Osteocyte (in vitro differentiated cells): ENCODE measurements at regions not wholly inside any gene's neighbourhood (a gene's known extent, or its start where the extent isn't known, plus 50 kb on each side); places are given as distances from the start of the nearest gene placed in this dataset.

Experiments
- DNase-seq: peaks from one replicate; pipeline ENCODE4 v3.0.0; 2021; ENCODE audit warnings: mixed read lengths; ENCODE audit not compliant: unreplicated experiment; ENCODE audit errors: extremely low spot score
- H3K27ac Mint-ChIP-seq: one replicate; pipeline ENCODE4 v1.8.0; 2021; ENCODE audit warnings: mild to moderate bottlenecking, mixed read lengths; ENCODE audit not compliant: unreplicated experiment
- H3K27me3 Mint-ChIP-seq: one replicate; pipeline ENCODE4 v1.8.0; 2021; ENCODE audit warnings: mixed read lengths; ENCODE audit not compliant: unreplicated experiment
- H3K36me3 Mint-ChIP-seq: one replicate; pipeline ENCODE4 v1.8.0; 2021; ENCODE audit warnings: mixed read lengths; ENCODE audit not compliant: unreplicated experiment
- H3K4me1 Mint-ChIP-seq: one replicate; pipeline ENCODE4 v1.8.0; 2021; ENCODE audit warnings: mixed read lengths; ENCODE audit not compliant: unreplicated experiment
- H3K4me3 Mint-ChIP-seq: one replicate; pipeline ENCODE4 v1.8.0; 2021; ENCODE audit warnings: mild to moderate bottlenecking, moderate library complexity, mixed read lengths; ENCODE audit not compliant: unreplicated experiment
- H3K9me3 Mint-ChIP-seq: one replicate; pipeline ENCODE4 v1.8.0; 2021; ENCODE audit warnings: mixed read lengths; ENCODE audit not compliant: unreplicated experiment
- TF ChIP-seq, protein P1 (sequence below): fragments of 200-600 bp; sonication (generic); IDR thresholded peaks from 2 replicates; pipeline ENCODE4 v1.5.0; 2021; ENCODE audit warnings: antibody characterized with exemption, mild to moderate bottlenecking, moderate library complexity

- Mint-ChIP-seq H3K27me3 (no peaks in the 10 kb centered on the region), H3K4me1 (no peaks in the 10 kb centered on the region), H3K27ac (no peak overlapping the region), H3K9me3 (no peaks in the 10 kb centered on the region), H3K36me3 (no peaks in the 10 kb centered on the region), H3K4me3 (no peak overlapping the region)
- no peak for DNase-seq
- TF ChIP-seq, protein P1, sequence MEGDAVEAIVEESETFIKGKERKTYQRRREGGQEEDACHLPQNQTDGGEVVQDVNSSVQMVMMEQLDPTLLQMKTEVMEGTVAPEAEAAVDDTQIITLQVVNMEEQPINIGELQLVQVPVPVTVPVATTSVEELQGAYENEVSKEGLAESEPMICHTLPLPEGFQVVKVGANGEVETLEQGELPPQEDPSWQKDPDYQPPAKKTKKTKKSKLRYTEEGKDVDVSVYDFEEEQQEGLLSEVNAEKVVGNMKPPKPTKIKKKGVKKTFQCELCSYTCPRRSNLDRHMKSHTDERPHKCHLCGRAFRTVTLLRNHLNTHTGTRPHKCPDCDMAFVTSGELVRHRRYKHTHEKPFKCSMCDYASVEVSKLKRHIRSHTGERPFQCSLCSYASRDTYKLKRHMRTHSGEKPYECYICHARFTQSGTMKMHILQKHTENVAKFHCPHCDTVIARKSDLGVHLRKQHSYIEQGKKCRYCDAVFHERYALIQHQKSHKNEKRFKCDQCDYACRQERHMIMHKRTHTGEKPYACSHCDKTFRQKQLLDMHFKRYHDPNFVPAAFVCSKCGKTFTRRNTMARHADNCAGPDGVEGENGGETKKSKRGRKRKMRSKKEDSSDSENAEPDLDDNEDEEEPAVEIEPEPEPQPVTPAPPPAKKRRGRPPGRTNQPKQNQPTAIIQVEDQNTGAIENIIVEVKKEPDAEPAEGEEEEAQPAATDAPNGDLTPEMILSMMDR, result no peak
These were observed 109.2 kb upstream of the FUT8 start for GRCh38 chr14:65303190-65303898.

DNA sequence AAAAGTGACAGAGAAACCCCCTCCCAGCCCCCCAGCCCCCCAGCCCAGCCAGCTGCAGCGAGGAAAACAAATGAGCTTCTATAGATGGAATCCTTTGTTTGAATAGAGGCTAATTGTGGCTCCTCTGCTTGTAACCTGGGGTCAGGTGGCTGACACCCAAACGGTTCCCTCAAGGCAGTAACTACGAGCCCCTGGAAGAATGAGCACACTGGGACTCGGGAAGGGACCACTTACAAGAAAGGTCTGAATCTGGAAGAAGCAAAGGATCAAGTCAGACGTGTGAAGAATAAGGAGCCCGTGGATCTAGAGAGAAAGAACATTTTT lies 108.7 kb upstream of the FUT8 start:
- no peaks in the 10 kb centered on the region for H3K27me3 Mint-ChIP-seq
- no peak overlapping the region for H3K27ac Mint-ChIP-seq
- no peak overlapping the region for H3K4me3 Mint-ChIP-seq
- no peaks in the 10 kb centered on the region for H3K9me3 Mint-ChIP-seq
- H3K36me3 Mint-ChIP-seq, result no peaks in the 10 kb centered on the region
- DNase-seq, result no peak
- H3K4me1 Mint-ChIP-seq, result no peaks in the 10 kb centered on the region
- TF ChIP-seq, protein P1, result no peak

GRCh38 chr14:65304239-65304638 lies 108.3 kb upstream of the FUT8 start:
- Mint-ChIP-seq H3K27ac (no peak overlapping the region), H3K4me1 (no peaks in the 10 kb centered on the region), H3K36me3 (no peaks in the 10 kb centered on the region), H3K9me3 (no peaks in the 10 kb centered on the region), H3K4me3 (no peak overlapping the region), H3K27me3 (no peaks in the 10 kb centered on the region)
- DNase-seq, result no peak
- TF ChIP-seq, protein P1, result no peak

DNA sequence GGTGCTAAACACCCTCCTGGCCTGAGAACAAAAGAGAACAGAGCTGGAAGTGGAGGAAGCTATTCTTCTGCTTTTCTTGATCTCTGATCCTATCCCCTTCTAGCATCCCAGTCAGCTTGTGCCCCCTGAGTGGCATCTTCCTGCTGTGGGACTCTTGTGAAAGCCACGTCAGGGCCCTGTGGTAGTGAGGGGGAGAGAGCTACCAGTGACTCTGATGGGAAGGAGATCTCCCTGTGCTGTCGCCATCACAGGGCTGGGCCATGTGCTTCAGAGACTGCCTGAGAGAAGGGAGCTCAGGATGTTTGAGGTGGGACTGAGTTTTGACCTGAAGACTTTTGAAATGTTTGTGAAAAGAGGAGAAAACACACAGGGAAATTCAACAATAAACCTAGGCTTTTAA lies 107.6 kb upstream of the FUT8 start:
- Mint-ChIP-seq H3K27me3 (no peaks in the 10 kb centered on the region), H3K4me3 (no peak overlapping the region), H3K9me3 (no peaks in the 10 kb centered on the region), H3K27ac (no peak overlapping the region), H3K4me1 (no peaks in the 10 kb centered on the region), H3K36me3 (no peaks in the 10 kb centered on the region)
- TF ChIP-seq, protein P1, result no peak
- DNase-seq, result no peak

DNA sequence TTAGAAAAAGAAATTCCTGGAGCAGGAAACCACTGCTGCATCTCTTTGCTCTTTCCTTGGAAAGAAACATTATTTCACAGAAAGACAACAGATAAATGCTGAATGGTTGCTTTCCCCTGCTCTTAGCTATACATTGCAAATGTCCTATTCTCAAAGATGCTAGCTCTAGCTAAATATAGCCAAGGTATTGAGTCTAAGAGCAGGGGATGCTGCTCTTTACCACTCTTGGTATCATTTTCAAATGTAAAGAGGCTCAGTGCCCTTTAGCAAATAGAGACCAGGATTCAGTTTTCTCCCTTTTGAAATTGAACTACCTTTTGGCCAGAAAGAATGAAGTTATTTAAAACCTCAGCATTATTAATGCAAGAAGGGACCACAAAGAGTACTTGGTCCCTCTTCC lies 104.0 kb upstream of the FUT8 start:
- no peak for DNase-seq
- Mint-ChIP-seq H3K4me3 (no peak overlapping the region), H3K27ac (no peak overlapping the region), H3K27me3 (peaks cover 7% of the 10 kb centered on the region), H3K9me3 (no peaks in the 10 kb centered on the region), H3K4me1 (no peaks in the 10 kb centered on the region), H3K36me3 (no peaks in the 10 kb centered on the region)
- TF ChIP-seq, protein P1, result no peak
